Neuronal stem cell (in vitro differentiated cells): ENCODE measurements at regions not wholly inside any gene's neighbourhood (a gene's known extent, or its start where the extent isn't known, plus 50 kb on each side); places are given as distances from the start of the nearest gene placed in this dataset.

Experiments
- DNase-seq: peaks from one replicate; pipeline ENCODE4 v3.0.0-alpha.2; 2013; ENCODE audit warnings: low spot score
- H2AFZ ChIP-seq: one replicate; pipeline ENCODE4 v1.6.1; 2013; ENCODE audit warnings: mild to moderate bottlenecking, low read length, inconsistent platforms
- H2AK5ac ChIP-seq: 2 replicates; pipeline ENCODE4 v1.6.1; 2013; ENCODE audit warnings: low read depth, mild to moderate bottlenecking, inconsistent platforms, low read length, moderate library complexity, mixed read lengths
- H2BK120ac ChIP-seq: 2 replicates; pipeline ENCODE4 v1.6.1; 2013; ENCODE audit warnings: low read depth, mild to moderate bottlenecking, inconsistent platforms, low read length, moderate library complexity, mixed read lengths
- H2BK12ac ChIP-seq: one replicate; pipeline ENCODE4 v1.6.1; 2013; ENCODE audit warnings: low read length, inconsistent platforms
- H2BK15ac ChIP-seq: 2 replicates; pipeline ENCODE4 v1.6.1; 2013; ENCODE audit warnings: mild to moderate bottlenecking, low read length, inconsistent platforms, mixed read lengths
- H2BK5ac ChIP-seq: one replicate; pipeline ENCODE4 v1.6.1; 2013; ENCODE audit warnings: inconsistent platforms, mild to moderate bottlenecking, low read length, moderate library complexity
- H3K14ac ChIP-seq: one replicate; pipeline ENCODE4 v1.6.1; 2013; ENCODE audit warnings: low read length, inconsistent platforms
- H3K18ac ChIP-seq: 2 replicates; pipeline ENCODE4 v1.6.1; 2013; ENCODE audit warnings: low read length, inconsistent platforms
- H3K23ac ChIP-seq: 2 replicates; pipeline ENCODE4 v1.6.1; 2013; ENCODE audit warnings: low read depth, mild to moderate bottlenecking, mixed read lengths, low read length, inconsistent platforms; ENCODE audit not compliant: poor library complexity
- H3K27ac ChIP-seq: replicated peaks from 3 replicates; pipeline ENCODE4 v1.5.1; 2013; ENCODE audit warnings: low read length, inconsistent platforms
- H3K27me3 ChIP-seq, 3 experiments: 2 replicates each; pipeline ENCODE4 v1.6.1; 2013; ENCODE audit warnings: low read length in 3 of 3, mild to moderate bottlenecking in 2 of 3, inconsistent platforms in 1 of 3, low read depth in 1 of 3, mixed read lengths in 1 of 3, moderate library complexity in 1 of 3; ENCODE audit not compliant: control insufficient read depth in 3 of 3, insufficient read depth in 3 of 3
- H3K36me3 ChIP-seq, 2 donors: replicated peaks in 1 of 2; 2 replicates each; pipeline ENCODE4 v1.6.1; 2013; ENCODE audit warnings: low read length in 2 of 2; ENCODE audit not compliant: control insufficient read depth in 2 of 2, insufficient read depth in 2 of 2
- H3K4ac ChIP-seq: 2 replicates; pipeline ENCODE4 v1.6.1; 2013; ENCODE audit warnings: inconsistent platforms, mild to moderate bottlenecking, low read length, moderate library complexity
- H3K4me1 ChIP-seq, 2 donors: 1 replicate in 1 of 2; 2 replicates in 1 of 2; pipeline ENCODE4 v1.6.1; 2013; ENCODE audit warnings: low read length in 2 of 2, low read depth in 1 of 2; ENCODE audit not compliant: control insufficient read depth in 2 of 2, insufficient read depth in 1 of 2
- H3K4me2 ChIP-seq: one replicate; pipeline ENCODE4 v1.6.1; 2013; ENCODE audit warnings: mild to moderate bottlenecking, low read length, inconsistent platforms; ENCODE audit not compliant: insufficient read depth, poor library complexity, severe bottlenecking
- H3K4me3 ChIP-seq, 2 donors: 2 replicates each; pipeline ENCODE4 v1.5.1; 2013; ENCODE audit warnings: low read length in 2 of 2, mild to moderate bottlenecking in 2 of 2, inconsistent platforms in 1 of 2, moderate library complexity in 1 of 2
- H3K79me1 ChIP-seq: one replicate; pipeline ENCODE4 v1.6.1; 2013; ENCODE audit warnings: low read depth, mild to moderate bottlenecking, inconsistent platforms, low read length, moderate library complexity
- H3K9ac ChIP-seq: one replicate; pipeline ENCODE4 v1.6.1; 2013; ENCODE audit warnings: mild to moderate bottlenecking, low read depth, low read length, inconsistent platforms; ENCODE audit not compliant: poor library complexity
- H3K9me3 ChIP-seq, 2 donors: replicated peaks in 1 of 2; 2 replicates each; pipeline versions ENCODE3 to v1.6.1; 2013; ENCODE audit warnings: low read length in 2 of 2, mild to moderate bottlenecking in 2 of 2, inconsistent platforms in 1 of 2, low read depth in 1 of 2, mixed read lengths in 1 of 2, moderate library complexity in 1 of 2; ENCODE audit not compliant: control insufficient read depth in 2 of 2, insufficient read depth in 1 of 2
- H4K8ac ChIP-seq: one replicate; pipeline ENCODE4 v1.6.1; 2013; ENCODE audit warnings: low read depth, mild to moderate bottlenecking, inconsistent platforms, low read length, moderate library complexity
- H4K91ac ChIP-seq: one replicate; pipeline ENCODE4 v1.6.1; 2013; ENCODE audit warnings: low read length, low read depth, mild to moderate bottlenecking, inconsistent platforms; ENCODE audit not compliant: poor library complexity
- WGBS, 2 donors: extraction: QIAGEN DNeasy Blood & Tissue Kit; methylation state at CpG; one replicate each; pipeline ENCODE4 v1.1.7; 2013; ENCODE audit warnings: missing lambda C conversion rate in 2 of 2, mixed read lengths in 1 of 2; ENCODE audit not compliant: insufficient read length in 2 of 2, insufficient replicate concordance in 1 of 2; ENCODE audit errors: extremely low coverage in 2 of 2; 5-methylcytosine and 5-hydroxymethylcytosine counted together

GRCh38 chr4:72911316-72911715 is 158.2 kb downstream of the COX18 start:
- Histone ChIP-seq H3K27ac (no peak overlapping the region), H3K9me3 (no peaks in the 10 kb centered on the region), H3K79me1 (no peaks in the 10 kb centered on the region), H4K8ac (no peak overlapping the region), H3K4me3 (no peak overlapping the region), H3K23ac (no peak overlapping the region), H3K4me1 (peaks cover 0 to 2% of the 10 kb centered on the region in 2 donors), H3K27me3 (no peaks in the 10 kb centered on the region), H2BK5ac (no peak overlapping the region), H2BK120ac (no peak overlapping the region), H4K91ac (no peak overlapping the region), H2AFZ (no peak overlapping the region), H3K4me2 (no peak overlapping the region), H3K36me3 (no peaks in the 10 kb centered on the region), H3K14ac (no peak overlapping the region), H2BK12ac (no peak overlapping the region), H3K18ac (no peak overlapping the region), H2AK5ac (no peak overlapping the region), H3K9ac (no peak overlapping the region), H3K4ac (no peak overlapping the region), H2BK15ac (no peak overlapping the region)
- no peak for DNase-seq
- WGBS, 2 donors = no CpG with 5 or more reads among the region's 5 CpGs

- no peak overlapping the region for H3K9ac ChIP-seq
- H2BK12ac ChIP-seq = no peak overlapping the region
- no peak overlapping the region for H2AFZ ChIP-seq
- H3K18ac ChIP-seq = no peak overlapping the region
- no peaks in the 10 kb centered on the region for H3K27me3 ChIP-seq
- no peak overlapping the region for H2AK5ac ChIP-seq
- H4K8ac ChIP-seq = no peak overlapping the region
- no peak overlapping the region for H2BK120ac ChIP-seq
- WGBS, 2 donors = no CpG with 5 or more reads among the region's 1 CpG
- no peak overlapping the region for H3K4ac ChIP-seq
- no peak overlapping the region for H3K4me3 ChIP-seq
- H3K4me2 ChIP-seq = no peak overlapping the region
- H3K14ac ChIP-seq = no peak overlapping the region
- no peak for DNase-seq
- H3K23ac ChIP-seq = no peak overlapping the region
- no peaks in the 10 kb centered on the region for H3K36me3 ChIP-seq
- H2BK5ac ChIP-seq = no peak overlapping the region
- H4K91ac ChIP-seq = no peak overlapping the region
- no peaks in the 10 kb centered on the region for H3K79me1 ChIP-seq
- no peak overlapping the region for H2BK15ac ChIP-seq
- H3K9me3 ChIP-seq = no peaks in the 10 kb centered on the region
- H3K27ac ChIP-seq = no peak overlapping the region
- peaks cover 0 to 2% of the 10 kb centered on the region in 2 donors for H3K4me1 ChIP-seq
These were observed 160.1 kb downstream of the COX18 start for GRCh38 chr4:72909461-72909860.

- H3K14ac ChIP-seq = no peak overlapping the region
- no peak overlapping the region for H3K4me3 ChIP-seq
- H2AK5ac ChIP-seq = no peak overlapping the region
- no CpG with 5 or more reads among the region's 1 CpG for WGBS, 2 donors
- H2BK15ac ChIP-seq = no peak overlapping the region
- no peak overlapping the region for H3K4me2 ChIP-seq
- H3K4me1 ChIP-seq = peaks cover 0 to 2% of the 10 kb centered on the region in 2 donors
- H3K27me3 ChIP-seq = no peaks in the 10 kb centered on the region
- no peak overlapping the region for H3K9ac ChIP-seq
- H3K9me3 ChIP-seq = peaks cover 0 to 2% of the 10 kb centered on the region in 2 donors
- no peak overlapping the region for H4K91ac ChIP-seq
- no peak overlapping the region for H4K8ac ChIP-seq
- no peak overlapping the region for H2BK120ac ChIP-seq
- H3K23ac ChIP-seq = no peak overlapping the region
- H3K18ac ChIP-seq = no peak overlapping the region
- no peak overlapping the region for H2BK12ac ChIP-seq
- H2BK5ac ChIP-seq = no peak overlapping the region
- no peak overlapping the region for H2AFZ ChIP-seq
- H3K79me1 ChIP-seq = no peaks in the 10 kb centered on the region
- H3K36me3 ChIP-seq = no peaks in the 10 kb centered on the region
- H3K4ac ChIP-seq = no peak overlapping the region
- DNase-seq = no peak
- H3K27ac ChIP-seq = no peak overlapping the region
These were observed 167.2 kb downstream of the COX18 start for GRCh38 chr4:72902354-72902753.

DNA sequence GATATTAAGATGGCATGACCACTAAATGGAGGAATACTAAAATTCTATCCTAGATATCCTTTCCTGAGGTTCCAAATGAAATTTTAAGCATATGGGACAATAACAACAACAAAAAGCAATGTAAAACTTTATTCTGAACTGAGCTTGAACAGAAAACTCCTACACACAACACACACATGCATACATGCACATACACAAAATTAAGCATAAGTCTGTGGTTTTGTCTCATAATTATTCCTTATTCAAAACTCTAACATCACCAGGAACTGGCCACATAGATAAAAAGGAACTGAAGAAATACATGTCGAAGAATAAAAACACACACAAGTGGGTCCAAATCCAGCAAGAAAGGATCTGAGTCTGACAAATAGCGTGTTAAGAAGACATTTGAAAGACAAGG is 168.0 kb downstream of the COX18 start:
- no peak overlapping the region for H4K91ac ChIP-seq

More for the DNA sequence above, 168.0 kb downstream of the COX18 start:
- H2BK12ac ChIP-seq = no peak overlapping the region
- no CpG with 5 or more reads among the region's 2 CpGs for WGBS, 2 donors
- H3K14ac ChIP-seq = no peak overlapping the region
- no peak for DNase-seq
- peaks cover 0 to 2% of the 10 kb centered on the region in 2 donors for H3K4me1 ChIP-seq
- H2BK5ac ChIP-seq = no peak overlapping the region
- H3K4me2 ChIP-seq = no peak overlapping the region
- no peak overlapping the region for H3K18ac ChIP-seq
- no peak overlapping the region for H4K8ac ChIP-seq
- no peak overlapping the region for H3K9ac ChIP-seq
- no peaks in the 10 kb centered on the region for H3K36me3 ChIP-seq
- H2AK5ac ChIP-seq = no peak overlapping the region
- H3K27ac ChIP-seq = no peak overlapping the region
- no peaks in the 10 kb centered on the region for H3K79me1 ChIP-seq
- H3K23ac ChIP-seq = no peak overlapping the region
- peaks cover 0 to 2% of the 10 kb centered on the region in 2 donors for H3K9me3 ChIP-seq
- H3K4ac ChIP-seq = no peak overlapping the region
- no peak overlapping the region for H2BK120ac ChIP-seq
- no peak overlapping the region for H2BK15ac ChIP-seq
- no peak overlapping the region for H2AFZ ChIP-seq
- H3K27me3 ChIP-seq = no peaks in the 10 kb centered on the region
- no peak overlapping the region for H3K4me3 ChIP-seq
